Fibroblast of lung (primary cell): ENCODE measurements at regions not wholly inside any gene's neighbourhood (a gene's known extent, or its start where the extent isn't known, plus 50 kb on each side); places are given as distances from the start of the nearest gene placed in this dataset.
"Not testable (repeated sequence)": the region's sequence is repeated elsewhere in the genome, so short reads cannot be mapped to it uniquely, and the experiment has no call there.

Experiments
- DNase-seq, 2 donors: peaks; one replicate each; pipeline versions ENCODE4 v3.0.0 to v3.0.0-alpha.2; 2010; ENCODE audit warnings: low read depth in 2 of 2
- H2AFZ ChIP-seq: 2 replicates; pipeline ENCODE4 v1.5.1; 2012; ENCODE audit warnings: low read length, control low read depth, inconsistent platforms
- H3K27ac ChIP-seq: 2 replicates; pipeline ENCODE4 v1.5.1; 2011; ENCODE audit warnings: low read length, control low read depth; ENCODE audit not compliant: insufficient read depth
- H3K27me3 ChIP-seq: 2 replicates; pipeline ENCODE4 v1.5.1; 2011; ENCODE audit warnings: mild to moderate bottlenecking, low read length; ENCODE audit not compliant: control insufficient read depth, insufficient read depth
- H3K36me3 ChIP-seq: 2 replicates; pipeline ENCODE4 v1.5.1; 2011; ENCODE audit warnings: low read length; ENCODE audit not compliant: control insufficient read depth, insufficient read depth
- H3K4me1 ChIP-seq: 2 replicates; pipeline ENCODE4 v1.5.1; 2011; ENCODE audit warnings: low read length; ENCODE audit not compliant: control insufficient read depth, insufficient read depth; ENCODE audit errors: extremely low read depth
- H3K4me2 ChIP-seq: 2 replicates; pipeline ENCODE4 v1.5.1; 2011; ENCODE audit warnings: low read length, control low read depth; ENCODE audit not compliant: insufficient read depth; ENCODE audit errors: extremely low read depth
- H3K4me3 ChIP-seq, 4 experiments: fragments of 200-600 bp in 1 of 4; sonication (generic) in 1 of 4; replicated peaks in 1 of 4; 2 replicates each; pipeline ENCODE4 v1.5.1; 2011 to 2016; ENCODE audit warnings: low read length in 4 of 4, low read depth in 3 of 4, mild to moderate bottlenecking in 3 of 4, control low read depth in 2 of 4, inconsistent platforms in 1 of 4, mixed read lengths in 1 of 4; ENCODE audit not compliant: insufficient read depth in 1 of 4; ENCODE audit errors: control extremely low read depth in 1 of 4
- H3K79me2 ChIP-seq: 2 replicates; pipeline ENCODE4 v1.5.1; 2012; ENCODE audit warnings: mild to moderate bottlenecking, low read length, inconsistent platforms; ENCODE audit not compliant: control insufficient read depth, insufficient read depth
- H3K9ac ChIP-seq: 2 replicates; pipeline ENCODE4 v1.5.1; 2011; ENCODE audit warnings: mild to moderate bottlenecking, low read length, control low read depth; ENCODE audit not compliant: insufficient read depth
- H3K9me3 ChIP-seq: 2 replicates; pipeline ENCODE4 v1.5.1; 2012; ENCODE audit warnings: low read depth, low read length; ENCODE audit not compliant: control insufficient read depth, insufficient read depth
- H4K20me1 ChIP-seq: 2 replicates; pipeline ENCODE4 v1.5.1; 2011; ENCODE audit warnings: low read length; ENCODE audit not compliant: control insufficient read depth, insufficient read depth; ENCODE audit errors: extremely low read depth
- EZH2 ChIP-seq: IDR thresholded peaks from 2 replicates; pipeline ENCODE4 v1.5.1; 2012; ENCODE audit warnings: low read length, control low read depth, mild to moderate bottlenecking; ENCODE audit errors: missing control alignments
- TF ChIP-seq, protein P1 (sequence below), 2 donors: IDR thresholded peaks in 1 of 2; conservative IDR thresholded peaks in 1 of 2; 1 replicate in 1 of 2; 2 replicates in 1 of 2; pipeline ENCODE4 v1.5.1; 2011 to 2012; ENCODE audit warnings: low read length in 2 of 2, control low read depth in 1 of 2, inconsistent platforms in 1 of 2, low read depth in 1 of 2, mild to moderate bottlenecking in 1 of 2

GRCh38 chr11:81286550-81286949, 1447.1 kb downstream of the FAM181B start:
- no peak for DNase-seq
- H3K4me3 ChIP-seq = no peak overlapping the region
- no peaks in the 10 kb centered on the region for H3K4me1 ChIP-seq
- no peaks in the 10 kb centered on the region for H3K9me3 ChIP-seq
- no peak overlapping the region for H3K4me2 ChIP-seq
- H3K79me2 ChIP-seq = no peaks in the 10 kb centered on the region
- TF ChIP-seq, protein P1, sequence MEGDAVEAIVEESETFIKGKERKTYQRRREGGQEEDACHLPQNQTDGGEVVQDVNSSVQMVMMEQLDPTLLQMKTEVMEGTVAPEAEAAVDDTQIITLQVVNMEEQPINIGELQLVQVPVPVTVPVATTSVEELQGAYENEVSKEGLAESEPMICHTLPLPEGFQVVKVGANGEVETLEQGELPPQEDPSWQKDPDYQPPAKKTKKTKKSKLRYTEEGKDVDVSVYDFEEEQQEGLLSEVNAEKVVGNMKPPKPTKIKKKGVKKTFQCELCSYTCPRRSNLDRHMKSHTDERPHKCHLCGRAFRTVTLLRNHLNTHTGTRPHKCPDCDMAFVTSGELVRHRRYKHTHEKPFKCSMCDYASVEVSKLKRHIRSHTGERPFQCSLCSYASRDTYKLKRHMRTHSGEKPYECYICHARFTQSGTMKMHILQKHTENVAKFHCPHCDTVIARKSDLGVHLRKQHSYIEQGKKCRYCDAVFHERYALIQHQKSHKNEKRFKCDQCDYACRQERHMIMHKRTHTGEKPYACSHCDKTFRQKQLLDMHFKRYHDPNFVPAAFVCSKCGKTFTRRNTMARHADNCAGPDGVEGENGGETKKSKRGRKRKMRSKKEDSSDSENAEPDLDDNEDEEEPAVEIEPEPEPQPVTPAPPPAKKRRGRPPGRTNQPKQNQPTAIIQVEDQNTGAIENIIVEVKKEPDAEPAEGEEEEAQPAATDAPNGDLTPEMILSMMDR (conservative IDR thresholded peaks at IDR 0.05 in 1 of 2, IDR thresholded peaks at IDR 0.05 in 1 of 2; ENCODE audit: low read depth in 1 of 2, low read length in 2 of 2) = no peak
- TF ChIP-seq EZH2 = no peak
- H2AFZ ChIP-seq = no peak overlapping the region
- no peaks in the 10 kb centered on the region for H4K20me1 ChIP-seq
- H3K27ac ChIP-seq = no peak overlapping the region
- H3K36me3 ChIP-seq = no peaks in the 10 kb centered on the region
- no peaks in the 10 kb centered on the region for H3K27me3 ChIP-seq
- H3K9ac ChIP-seq = no peak overlapping the region

- DNase-seq, H3K4me2 ChIP-seq, H3K27me3 ChIP-seq, H3K36me3 ChIP-seq, H3K9me3 ChIP-seq, H3K4me3 ChIP-seq, H3K9ac ChIP-seq, H3K27ac ChIP-seq, H3K79me2 ChIP-seq, H4K20me1 ChIP-seq, H2AFZ ChIP-seq, H3K4me1 ChIP-seq: not testable (repeated sequence)
These were observed 1453.4 kb downstream of the FAM181B start for GRCh38 chr11:81280228-81280627.

GRCh38 chr11:81278991-81279390, 1454.7 kb downstream of the FAM181B start:
- H3K27ac ChIP-seq = no peak overlapping the region
- H4K20me1 ChIP-seq = no peaks in the 10 kb centered on the region
- no peak overlapping the region for H2AFZ ChIP-seq
- no peak for TF ChIP-seq EZH2
- TF ChIP-seq, protein P1 (conservative IDR thresholded peaks at IDR 0.05 in 1 of 2, IDR thresholded peaks at IDR 0.05 in 1 of 2; ENCODE audit: low read depth in 1 of 2, low read length in 2 of 2) = no peak
- H3K9ac ChIP-seq = no peak overlapping the region
- no peak for DNase-seq
- no peaks in the 10 kb centered on the region for H3K9me3 ChIP-seq
- no peak overlapping the region for H3K4me3 ChIP-seq
- H3K4me2 ChIP-seq = no peak overlapping the region
- H3K27me3 ChIP-seq = no peaks in the 10 kb centered on the region
- H3K36me3 ChIP-seq = no peaks in the 10 kb centered on the region
- H3K79me2 ChIP-seq = no peaks in the 10 kb centered on the region
- H3K4me1 ChIP-seq = no peaks in the 10 kb centered on the region
